RWPE1 (cell line): ENCODE measurements at regions not wholly inside any gene's neighbourhood (a gene's known extent, or its start where the extent isn't known, plus 50 kb on each side); places are given as distances from the start of the nearest gene placed in this dataset.

Experiments used
- CTCF ChIA-PET: fragments of 350-600 bp; sonication (Branson Sonifier 250); formaldehyde crosslinking; extraction: SDS; loops from one replicate; lab custom pipeline; 2021; lab: Yijun Ruan, JAX
- POLR2A ChIA-PET: fragments of 400-600 bp; formaldehyde crosslinking; extraction: SDS; loops from one replicate; lab custom pipeline; 2020; ENCODE audit warnings: antibody characterized with exemption; ENCODE audit not compliant: low non-redundant PET; lab: Yijun Ruan, JAX
- DNase-seq: peaks from one replicate; pipeline ENCODE4 v3.0.0; 2012; ENCODE audit warnings: low spot score
- H3K27ac ChIP-seq: fragments of 450-650 bp; 2 replicates; pipeline ENCODE4 v1.5.1; 2017
- TF ChIP-seq, protein P1 (sequence below): fragments of 450-650 bp; conservative IDR thresholded peaks from 2 replicates; pipeline ENCODE4 v1.5.1; 2017; ENCODE audit warnings: low read depth, mild to moderate bottlenecking

DNA sequence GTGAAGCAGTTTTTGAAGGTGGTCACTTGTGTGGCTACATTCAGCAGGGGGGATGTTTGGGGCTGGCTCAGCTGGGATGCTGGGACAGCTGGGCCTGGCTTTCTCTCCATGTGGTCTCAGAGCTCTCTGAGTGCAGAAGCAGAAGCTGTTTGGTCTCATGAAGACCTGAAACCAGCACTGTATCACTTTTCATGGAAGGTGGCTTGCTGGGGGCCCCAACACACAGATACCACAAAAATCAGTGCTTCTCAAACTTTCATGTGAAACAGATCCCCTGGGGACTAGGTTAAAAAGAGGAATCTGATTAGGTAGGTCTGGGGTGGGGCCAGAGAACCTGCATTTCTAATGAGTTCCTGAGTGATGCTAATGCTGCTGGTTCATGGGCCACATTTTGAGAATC is 347.3 kb downstream of the DHX35 start:
- CTCF ChIA-PET = interaction anchor here (0.7 kb wide), 1 partner anchor 11 kb away, joined by 3 read pairs; no protein-coding TSS in a partner anchor

GRCh38 chr20:39302312-39302711 is 340.2 kb downstream of the DHX35 start:
- ChIA-PET CTCF (no interaction called here), POLR2A (no interaction called here)
- no peak for DNase-seq
- TF ChIP-seq, protein P1, sequence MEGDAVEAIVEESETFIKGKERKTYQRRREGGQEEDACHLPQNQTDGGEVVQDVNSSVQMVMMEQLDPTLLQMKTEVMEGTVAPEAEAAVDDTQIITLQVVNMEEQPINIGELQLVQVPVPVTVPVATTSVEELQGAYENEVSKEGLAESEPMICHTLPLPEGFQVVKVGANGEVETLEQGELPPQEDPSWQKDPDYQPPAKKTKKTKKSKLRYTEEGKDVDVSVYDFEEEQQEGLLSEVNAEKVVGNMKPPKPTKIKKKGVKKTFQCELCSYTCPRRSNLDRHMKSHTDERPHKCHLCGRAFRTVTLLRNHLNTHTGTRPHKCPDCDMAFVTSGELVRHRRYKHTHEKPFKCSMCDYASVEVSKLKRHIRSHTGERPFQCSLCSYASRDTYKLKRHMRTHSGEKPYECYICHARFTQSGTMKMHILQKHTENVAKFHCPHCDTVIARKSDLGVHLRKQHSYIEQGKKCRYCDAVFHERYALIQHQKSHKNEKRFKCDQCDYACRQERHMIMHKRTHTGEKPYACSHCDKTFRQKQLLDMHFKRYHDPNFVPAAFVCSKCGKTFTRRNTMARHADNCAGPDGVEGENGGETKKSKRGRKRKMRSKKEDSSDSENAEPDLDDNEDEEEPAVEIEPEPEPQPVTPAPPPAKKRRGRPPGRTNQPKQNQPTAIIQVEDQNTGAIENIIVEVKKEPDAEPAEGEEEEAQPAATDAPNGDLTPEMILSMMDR = no peak
- no peak overlapping the region for H3K27ac ChIP-seq

More for the DNA sequence above, 347.3 kb downstream of the DHX35 start:
- TF ChIP-seq, protein P1 = no peak
- POLR2A ChIA-PET = no interaction called here
- DNase-seq = no peak
- no peak overlapping the region for H3K27ac ChIP-seq

- TF ChIP-seq, protein P1 = no peak
- POLR2A ChIA-PET = no interaction called here
- CTCF ChIA-PET = interaction anchor here (1.1 kb wide), 1 partner anchor 19 kb away, joined by 3 read pairs; no protein-coding TSS in a partner anchor
- no peak overlapping the region for H3K27ac ChIP-seq
- DNase-seq = no peak
Observed at GRCh38 chr20:39299783-39300182, 337.6 kb downstream of the DHX35 start.

DNA sequence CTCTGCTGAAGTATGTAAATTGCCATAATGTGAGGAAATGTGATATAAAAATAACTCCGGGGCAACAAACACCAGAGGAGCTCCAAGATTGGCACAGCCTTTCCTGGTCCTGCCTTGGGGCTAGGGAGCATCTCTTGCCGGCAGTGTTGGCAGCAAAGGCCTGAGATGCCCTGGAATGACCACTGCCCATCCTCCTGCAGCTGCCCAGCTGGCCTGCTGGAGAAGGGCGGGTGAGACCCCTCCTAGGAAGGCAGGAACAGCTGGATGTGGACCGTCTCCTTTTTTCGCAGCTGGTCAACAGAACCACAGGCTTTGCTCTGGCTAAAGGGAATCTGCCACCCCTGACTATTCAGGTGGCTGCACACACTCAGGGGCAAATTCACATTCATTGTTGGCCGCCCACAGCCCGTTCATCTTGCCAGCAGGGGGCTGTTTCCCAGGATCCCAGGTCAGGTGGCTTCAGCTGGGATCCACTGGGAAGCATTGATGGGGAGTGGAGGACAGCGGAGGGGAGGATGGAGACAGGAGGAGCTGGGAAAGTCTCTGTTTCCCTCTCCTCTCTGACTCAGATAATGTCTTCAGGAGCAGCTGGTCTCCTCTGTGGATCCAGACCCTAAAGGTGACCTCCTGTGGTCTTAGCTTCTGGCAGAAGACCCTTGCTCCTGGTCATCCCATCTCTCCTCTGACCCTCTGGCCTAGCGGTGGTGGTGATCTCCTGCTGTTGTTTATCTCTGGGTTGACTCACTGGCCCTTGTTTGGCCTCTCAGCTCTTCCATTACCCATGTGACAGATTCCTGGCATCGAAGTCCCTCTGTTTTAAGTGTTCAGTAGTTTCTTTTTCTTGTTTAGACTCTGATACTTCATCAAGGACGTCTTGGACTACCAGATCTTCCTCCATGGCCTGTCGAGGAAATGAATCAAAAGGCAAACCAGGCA is 336.7 kb downstream of the DHX35 start:
- no peak for DNase-seq
- no peak overlapping the region for H3K27ac ChIP-seq
- TF ChIP-seq, protein P1 = no peak
- CTCF ChIA-PET = interaction anchor here (0.6 to 1.5 kb wide), 5 partner anchors 9 to 179 kb away, joined by 3 to 4 read pairs (median 4); no protein-coding TSS in a partner anchor
- POLR2A ChIA-PET = no interaction called here

- POLR2A ChIA-PET = no interaction called here
- CTCF ChIA-PET = interaction anchor here (1.1 to 1.5 kb wide), 3 partner anchors 9 to 29 kb away, joined by 3 to 4 read pairs (median 4); no protein-coding TSS in a partner anchor
- DNase-seq = no peak
- no peak overlapping the region for H3K27ac ChIP-seq
- TF ChIP-seq, protein P1 = no peak
Observed at GRCh38 chr20:39298121-39298520, 336.0 kb downstream of the DHX35 start.

GRCh38 chr20:39295301-39295700 is 333.2 kb downstream of the DHX35 start:
- ChIA-PET CTCF (no interaction called here), POLR2A (no interaction called here)
- DNase-seq = no peak
- TF ChIP-seq, protein P1 = no peak
- H3K27ac ChIP-seq = no peak overlapping the region
